ENCODE measurements at regions not wholly inside any gene's neighbourhood (a gene's known extent, or its start where the extent isn't known, plus 50 kb on each side); places are given as distances from the start of the nearest gene placed in this dataset.
"Not testable (repeated sequence)": the region's sequence is repeated elsewhere in the genome, so short reads cannot be mapped to it uniquely, and the experiment has no call there.

DNA sequence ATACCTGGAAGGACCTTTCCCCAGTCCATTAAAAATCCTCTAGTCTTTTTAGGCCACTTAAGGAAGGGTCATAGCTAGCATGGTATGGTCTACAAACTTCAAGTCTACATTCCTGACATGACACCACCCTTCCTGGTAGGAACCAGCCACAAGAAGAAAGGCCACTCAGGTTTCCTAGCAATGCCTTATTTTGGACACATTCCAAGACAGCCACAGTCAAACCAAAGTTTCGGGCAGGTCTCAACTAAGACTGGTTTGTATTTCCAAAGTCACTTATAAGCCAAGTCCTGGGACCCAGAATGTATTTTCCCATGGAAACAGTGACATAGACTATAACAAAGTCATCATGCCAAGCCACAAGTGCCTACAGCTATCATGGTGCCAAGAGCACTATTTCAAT lies 50.6 kb upstream of the SLC44A3 start:
- DNase-seq (ENCODE audit: low spot score): no peak
- no peak for FAIRE-seq

DNA sequence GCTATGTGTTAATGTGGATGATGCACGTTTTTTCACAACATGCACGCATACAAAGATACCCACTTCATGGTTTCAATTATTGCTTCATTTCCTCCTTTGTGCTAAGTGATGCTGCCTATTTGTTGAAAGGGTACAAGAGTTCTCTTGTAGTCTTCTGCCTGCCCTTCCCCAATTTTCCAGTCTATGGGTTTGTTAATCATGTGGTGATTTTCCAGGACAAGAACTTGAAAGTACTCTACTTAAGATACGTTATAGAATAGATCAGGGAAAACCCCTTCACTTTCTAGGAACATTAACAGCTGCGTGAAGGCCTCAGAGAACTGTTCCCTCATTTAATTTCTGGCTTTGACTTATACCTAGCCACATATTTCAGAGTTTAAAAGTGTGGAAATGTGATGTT lies 52.1 kb upstream of the SLC44A3 start:
- DNase-seq (ENCODE audit: low spot score) (no peak), FAIRE-seq (no peak)

DNA sequence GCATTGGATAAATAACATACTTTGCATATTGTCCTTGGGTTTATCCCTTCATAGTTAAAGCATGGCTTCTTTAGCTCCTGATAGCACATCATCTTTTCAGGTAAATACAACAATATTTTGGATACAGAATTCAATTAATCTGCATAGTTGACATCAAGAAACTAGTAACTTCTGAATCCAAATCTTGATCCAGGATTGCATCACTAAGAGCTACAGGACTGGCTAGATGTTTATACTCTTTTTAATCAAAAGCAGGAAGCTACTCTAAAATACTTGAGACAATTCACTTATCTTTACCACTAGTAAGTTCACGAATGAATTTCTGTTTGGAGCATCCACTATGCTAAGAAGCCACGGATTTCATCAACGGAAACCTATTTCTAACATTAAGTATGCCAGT lies 54.2 kb upstream of the SLC44A3 start:
- no peak for FAIRE-seq
- no peak for DNase-seq (ENCODE audit: low spot score)

DNA sequence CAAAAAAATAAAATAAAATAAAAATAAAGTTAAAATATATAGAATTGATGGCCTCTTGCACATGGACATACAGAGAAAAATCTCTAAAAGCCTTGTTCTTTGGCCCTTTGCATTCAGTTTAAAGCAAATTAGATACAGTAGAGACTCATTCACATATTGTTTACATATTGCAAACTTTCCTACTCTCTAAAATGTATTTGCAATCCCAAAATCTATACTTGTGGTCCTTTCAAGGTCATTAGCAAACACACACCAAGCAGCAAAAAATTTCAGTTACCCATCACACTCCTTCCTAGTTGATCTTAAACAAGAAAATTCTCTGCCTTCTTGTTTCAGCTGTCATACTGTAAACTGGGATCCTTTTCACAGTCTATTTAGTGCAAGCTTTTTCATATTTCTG lies 61.0 kb upstream of the SLC44A3 start:
- FAIRE-seq: no peak

DNA sequence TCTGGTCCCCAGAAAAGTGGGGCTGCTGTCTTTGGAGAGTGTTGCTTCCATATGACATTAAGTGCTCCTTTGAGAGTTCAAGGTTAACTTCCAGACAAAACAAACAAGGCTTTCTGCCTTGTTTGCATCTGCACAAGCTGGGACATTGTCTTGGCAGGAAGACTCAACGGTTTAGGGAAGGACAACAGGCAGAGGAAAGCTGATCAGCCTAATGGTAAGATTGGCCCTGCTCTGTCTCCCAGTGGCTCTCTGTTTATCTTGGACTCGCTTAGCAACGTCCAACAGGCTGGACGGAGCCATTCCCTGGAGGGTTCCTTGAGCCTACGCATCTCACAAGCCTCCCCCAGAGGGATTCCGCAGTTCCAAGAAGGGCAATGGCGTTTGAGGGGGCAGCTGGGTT lies 62.2 kb upstream of the SLC44A3 start:
- FAIRE-seq (no peak), DNase-seq (ENCODE audit: low spot score) (no peak)

More for the DNA sequence above, 61.0 kb upstream of the SLC44A3 start:
- DNase-seq (ENCODE audit: low spot score): no peak

DNA sequence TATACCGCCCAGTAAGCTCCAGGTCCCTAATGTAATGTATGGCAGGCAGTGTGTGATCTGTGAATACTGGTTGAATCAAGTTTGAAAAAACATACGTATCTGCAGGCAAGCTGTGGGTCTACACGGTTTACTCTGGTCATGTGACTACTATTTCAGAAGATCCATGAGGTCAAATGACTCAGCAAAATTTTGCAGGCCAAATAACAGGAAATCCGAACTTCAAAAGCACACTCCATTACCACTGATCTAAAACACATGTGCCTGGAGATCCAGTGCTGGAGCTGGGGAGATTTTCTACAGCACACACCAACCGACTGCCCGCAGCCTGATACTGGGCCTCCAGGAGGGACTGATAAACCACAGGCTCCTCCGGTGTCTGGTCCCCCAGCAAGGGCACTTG lies 64.5 kb upstream of the SLC44A3 start:
- DNase-seq (ENCODE audit: low spot score) (no peak), FAIRE-seq (no peak)

DNA sequence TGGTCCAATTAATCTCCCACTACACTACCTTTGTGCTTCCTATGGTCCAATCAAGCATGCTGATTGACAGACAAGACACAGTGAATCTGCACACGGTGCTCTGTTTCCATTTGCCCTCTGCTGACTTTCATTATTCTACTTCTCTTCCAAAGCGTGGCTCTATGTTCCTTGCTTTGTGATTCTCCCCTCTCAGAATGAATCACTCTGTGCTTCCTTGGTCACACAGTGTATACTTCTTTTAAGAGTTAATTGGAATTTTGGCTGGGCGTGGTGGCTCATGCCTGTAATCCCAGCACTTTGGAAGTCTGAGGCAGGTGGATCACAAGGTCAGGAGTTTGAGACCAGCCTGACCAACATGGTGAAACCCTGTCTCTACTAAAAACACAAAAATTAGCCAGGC lies 65.1 kb upstream of the SLC44A3 start:
- DNase-seq (ENCODE audit: low spot score); FAIRE-seq: not testable (repeated sequence)

DNA sequence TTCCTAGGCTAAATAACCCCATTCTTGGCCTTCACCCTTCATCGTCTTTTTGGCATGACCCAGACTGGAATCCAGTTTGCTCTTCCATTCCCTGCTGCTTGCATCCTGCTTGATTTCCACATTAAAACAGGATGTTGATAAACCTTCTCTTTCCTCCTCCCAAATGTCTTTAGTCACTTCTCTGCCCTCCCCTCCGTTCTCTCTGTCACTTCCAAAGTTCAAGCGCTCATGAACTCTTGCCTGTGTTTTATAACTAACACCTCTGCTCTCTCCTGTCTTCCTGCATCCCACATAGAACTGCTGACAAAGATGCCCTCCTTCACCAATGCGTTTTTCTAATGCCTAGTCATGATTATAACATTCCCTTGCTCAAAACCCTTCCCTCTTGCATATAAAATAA lies 65.6 kb upstream of the SLC44A3 start:
- FAIRE-seq (no peak), DNase-seq (ENCODE audit: low spot score) (no peak)

DNA sequence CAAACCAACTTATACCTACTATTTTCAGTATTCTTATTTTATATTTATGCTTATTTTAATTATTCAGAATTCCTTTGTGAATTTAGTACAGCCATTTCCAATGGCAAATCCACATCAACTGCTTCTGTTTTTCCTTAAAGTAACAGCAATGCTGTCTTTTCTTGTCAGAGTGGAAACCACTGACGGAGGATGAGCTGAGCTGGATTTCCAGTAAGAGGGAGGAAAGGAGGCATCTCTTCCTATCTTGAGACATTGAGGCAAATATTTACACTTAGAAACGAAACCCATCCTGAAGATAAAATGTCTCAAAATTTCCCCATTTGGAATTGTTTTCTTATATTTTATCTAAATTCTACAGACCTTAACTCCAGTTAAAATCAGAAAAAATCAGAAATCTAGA lies 66.1 kb upstream of the SLC44A3 start:
- DNase-seq (ENCODE audit: low spot score) (no peak), FAIRE-seq (no peak)

DNA sequence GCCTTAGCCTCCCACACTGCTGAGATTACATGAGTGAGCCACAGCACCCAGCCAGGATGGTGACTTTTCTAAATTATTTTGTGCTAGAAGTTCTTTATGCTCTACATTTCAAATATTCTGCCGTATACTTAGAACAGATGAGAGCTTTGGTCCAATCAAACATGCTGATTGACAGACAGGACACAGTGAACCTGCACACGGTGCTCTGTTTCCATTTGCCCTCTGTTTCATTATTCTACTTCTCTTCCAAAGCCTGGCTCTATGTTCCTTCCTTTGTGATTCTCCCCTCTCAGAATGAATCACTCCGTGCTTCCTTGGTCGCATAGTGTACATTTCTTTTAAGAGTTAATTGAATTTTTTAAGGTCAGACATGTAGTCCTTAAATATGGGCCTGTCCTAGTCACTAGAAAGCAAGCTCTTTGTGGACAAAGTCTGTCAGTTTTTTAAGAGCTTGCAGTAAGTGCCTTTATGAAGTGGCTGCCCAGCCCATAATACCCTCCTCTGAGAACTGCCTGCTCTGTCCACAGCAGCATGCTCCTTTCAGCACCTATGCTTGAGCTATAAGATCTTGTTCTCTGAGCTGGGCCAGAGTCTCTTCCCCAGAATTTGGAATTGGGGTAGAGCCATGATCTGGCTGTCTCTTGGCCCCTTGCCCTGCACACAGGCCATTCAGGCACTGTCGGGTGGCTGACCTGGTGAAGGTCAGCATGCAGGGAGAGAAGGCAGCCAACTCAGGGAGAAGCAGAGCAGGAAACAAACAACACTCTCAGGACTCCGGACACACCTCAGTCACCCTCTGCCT lies 66.8 kb upstream of the SLC44A3 start:
- FAIRE-seq (no peak), DNase-seq (ENCODE audit: low spot score) (no peak)

DNA sequence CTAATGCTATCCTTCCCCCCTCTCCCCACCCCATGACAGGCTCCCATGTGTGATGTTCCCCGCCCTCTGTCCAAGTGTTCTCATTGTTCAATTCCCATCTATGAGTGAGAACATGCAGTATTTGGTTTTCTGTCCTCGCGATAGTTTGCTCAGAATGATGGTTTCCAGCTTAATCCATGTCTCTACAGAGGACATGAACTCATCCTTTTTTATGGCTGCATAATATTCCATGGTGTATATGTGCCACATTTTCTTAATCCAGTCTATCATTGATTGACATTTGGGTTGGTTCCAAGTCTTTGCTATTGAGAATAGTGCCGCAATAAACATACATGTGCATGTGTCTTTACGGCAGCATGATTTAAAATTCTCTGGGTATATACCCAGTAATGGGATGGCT lies 68.7 kb upstream of the SLC44A3 start:
- not testable (repeated sequence) for DNase-seq (ENCODE audit: low spot score); FAIRE-seq

DNA sequence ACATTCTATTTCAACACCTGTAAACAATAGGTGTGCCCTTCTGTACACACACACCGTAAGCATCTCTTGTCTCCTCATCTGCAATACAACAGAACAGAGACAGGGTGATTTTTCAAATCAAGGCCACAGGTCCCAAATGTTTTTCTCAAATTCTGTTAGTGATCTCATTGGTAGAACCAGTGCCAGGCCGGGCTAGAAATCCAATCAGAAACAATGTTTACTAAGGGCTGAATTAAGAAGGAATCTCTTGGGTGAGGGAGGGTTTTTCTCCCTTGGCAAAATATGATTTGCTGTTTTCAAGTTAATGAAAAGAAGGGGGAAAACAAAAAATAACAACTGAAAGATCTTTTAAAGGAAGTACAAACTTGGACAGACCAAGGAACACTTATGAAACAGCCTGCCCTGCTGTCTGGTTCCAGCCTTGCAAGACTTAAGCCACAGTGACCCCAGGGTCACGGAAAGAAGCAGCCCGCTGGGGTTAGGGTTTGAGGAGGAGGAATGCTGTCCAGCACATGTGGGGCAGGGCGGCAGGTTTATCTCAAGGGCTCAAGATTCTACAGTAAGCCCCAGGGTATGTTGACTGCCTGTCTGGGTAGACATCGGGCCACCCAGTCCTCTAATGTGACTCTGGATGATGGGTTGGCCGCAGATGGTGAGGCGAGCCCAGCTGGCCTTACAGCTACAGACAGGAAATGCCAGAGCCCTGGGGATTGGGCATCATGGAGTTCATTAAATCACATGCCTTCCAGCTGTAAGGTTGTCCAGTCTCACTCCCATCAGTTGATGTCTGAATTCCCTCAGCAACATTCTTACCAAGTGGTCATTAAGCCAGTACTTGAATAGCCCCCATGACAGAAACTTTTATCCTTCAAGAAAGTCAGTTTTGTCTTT lies 73.3 kb upstream of the SLC44A3 start:
- FAIRE-seq: no peak
- DNase-seq (ENCODE audit: low spot score): no peak

DNA sequence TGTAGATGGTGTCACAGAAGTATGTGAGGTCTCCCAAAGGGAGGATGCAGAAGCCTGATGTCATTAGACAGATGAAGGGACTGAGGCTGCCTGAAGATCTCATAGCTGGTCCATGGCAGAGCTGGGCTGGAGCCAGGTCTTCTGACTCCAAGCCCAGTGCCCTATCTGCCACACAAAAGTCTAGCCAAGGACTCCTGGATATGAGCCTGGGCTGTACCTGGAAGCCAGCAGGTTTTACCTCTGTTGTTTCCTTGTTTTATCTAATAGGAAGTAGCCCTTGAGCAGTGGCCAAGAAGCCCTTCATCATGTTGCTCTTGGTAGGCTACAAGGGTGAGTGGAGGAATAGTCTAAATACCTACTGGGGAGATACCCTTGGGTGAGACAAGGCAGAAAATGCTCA lies 74.4 kb upstream of the SLC44A3 start:
- no peak for DNase-seq (ENCODE audit: low spot score)
- FAIRE-seq: no peak

DNA sequence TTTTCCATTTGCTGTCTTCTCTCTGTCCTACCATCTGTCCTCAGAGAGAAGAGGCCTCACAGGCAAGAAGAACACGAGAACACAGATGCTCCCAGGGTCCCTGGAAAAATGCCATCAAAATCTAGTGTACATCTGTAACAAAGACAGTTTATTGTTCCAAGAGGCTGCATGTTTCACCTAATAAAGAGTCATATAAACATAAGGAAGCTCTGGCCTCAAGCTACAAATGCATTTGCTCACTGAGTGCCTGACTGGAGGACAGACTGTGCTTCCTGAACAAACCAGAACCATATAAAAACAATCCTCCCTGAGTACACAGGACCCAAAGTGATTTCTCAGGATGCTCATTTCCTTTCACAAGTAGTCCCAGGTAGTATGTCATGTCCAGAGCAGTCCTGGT lies 76.3 kb upstream of the SLC44A3 start:
- DNase-seq (ENCODE audit: low spot score) (no peak), FAIRE-seq (no peak)

DNA sequence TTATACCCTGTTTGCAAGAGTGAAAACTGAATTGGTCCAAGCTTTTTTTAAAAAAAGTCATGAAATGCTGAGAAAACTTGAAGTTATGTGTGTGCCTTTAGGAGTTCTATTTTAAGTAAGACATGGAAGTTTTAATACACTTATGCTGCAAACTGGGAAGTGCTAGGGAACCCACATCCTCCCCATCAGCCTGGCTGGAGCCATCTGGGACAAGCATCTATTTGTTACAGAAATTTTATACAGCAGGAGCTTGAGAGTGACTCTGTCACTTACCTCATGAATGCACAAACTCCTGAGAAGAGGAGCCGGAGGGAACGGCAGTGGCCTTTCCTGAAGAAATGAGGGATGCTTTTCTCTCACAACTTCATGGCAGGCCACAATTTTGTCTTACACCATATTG lies 78.2 kb upstream of the SLC44A3 start:
- FAIRE-seq: no peak
- no peak for DNase-seq (ENCODE audit: low spot score)

DNA sequence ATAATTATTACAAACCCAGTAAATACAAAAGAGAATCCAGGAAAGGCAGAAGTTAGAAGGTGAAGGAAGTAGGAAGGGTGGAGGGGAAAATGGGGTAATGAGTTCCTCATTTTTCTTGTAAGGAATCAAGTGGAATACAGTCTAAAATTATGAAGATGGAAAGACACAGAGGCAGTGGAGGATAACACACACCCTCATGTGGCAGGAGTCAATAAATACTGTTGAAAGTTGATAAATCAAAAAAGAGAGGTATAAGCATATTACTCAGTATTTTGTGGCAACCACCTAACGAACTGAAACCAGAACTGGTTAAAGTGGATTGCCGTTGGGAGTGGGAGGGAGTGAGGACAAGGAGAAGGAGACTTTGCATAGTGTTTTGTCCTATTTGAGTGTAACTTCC lies 78.6 kb upstream of the SLC44A3 start:
- no peak for DNase-seq (ENCODE audit: low spot score)
- FAIRE-seq: no peak

DNA sequence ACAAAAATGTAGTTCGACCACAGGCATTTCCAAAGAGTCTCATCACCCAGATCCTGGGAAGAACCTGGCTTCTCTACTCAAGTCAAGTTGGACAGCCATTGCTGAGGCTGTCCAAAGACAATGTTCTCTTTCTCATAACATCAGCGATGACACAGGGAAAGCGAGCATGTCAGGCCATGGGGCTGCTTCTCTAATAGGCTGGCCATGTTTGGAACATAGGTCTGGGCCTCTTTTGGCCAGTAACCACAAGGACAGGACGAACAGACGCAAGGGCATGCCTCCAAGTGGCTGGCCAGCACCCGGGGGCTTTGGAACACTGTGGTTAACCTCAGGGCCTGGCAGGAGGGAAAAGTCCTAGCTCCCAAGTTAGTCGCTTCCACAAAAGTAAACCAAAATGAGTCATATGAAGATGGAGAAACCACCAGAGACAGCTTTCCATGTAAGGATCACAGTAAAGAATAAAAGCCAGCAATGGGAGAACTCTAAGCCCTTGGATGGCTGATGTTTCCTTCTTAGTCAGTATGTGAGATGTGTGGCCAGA lies 80.6 kb upstream of the SLC44A3 start:
- peak; percentile 77 for DNase-seq (ENCODE audit: low spot score)
- FAIRE-seq: no peak

DNA sequence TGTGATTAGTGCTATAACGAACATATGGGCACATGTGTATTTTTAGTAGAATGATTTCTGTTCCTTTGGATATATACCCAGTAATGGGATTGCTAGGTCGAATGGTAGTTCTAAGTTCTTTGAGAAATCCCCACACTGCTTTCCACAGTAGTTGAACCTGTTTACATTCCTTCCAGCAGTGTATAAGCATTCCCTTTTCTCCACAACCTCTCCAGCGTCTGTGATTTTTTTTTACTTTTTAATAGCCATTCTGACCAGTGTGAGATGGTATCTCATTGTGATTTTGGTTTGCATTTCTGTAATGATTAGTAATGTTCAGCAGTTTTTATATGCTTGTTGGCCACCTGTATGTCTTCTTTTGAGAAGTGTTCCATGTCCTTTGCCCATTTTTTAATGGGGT lies 81.8 kb upstream of the SLC44A3 start:
- DNase-seq (ENCODE audit: low spot score) (no peak), FAIRE-seq (no peak)

DNA sequence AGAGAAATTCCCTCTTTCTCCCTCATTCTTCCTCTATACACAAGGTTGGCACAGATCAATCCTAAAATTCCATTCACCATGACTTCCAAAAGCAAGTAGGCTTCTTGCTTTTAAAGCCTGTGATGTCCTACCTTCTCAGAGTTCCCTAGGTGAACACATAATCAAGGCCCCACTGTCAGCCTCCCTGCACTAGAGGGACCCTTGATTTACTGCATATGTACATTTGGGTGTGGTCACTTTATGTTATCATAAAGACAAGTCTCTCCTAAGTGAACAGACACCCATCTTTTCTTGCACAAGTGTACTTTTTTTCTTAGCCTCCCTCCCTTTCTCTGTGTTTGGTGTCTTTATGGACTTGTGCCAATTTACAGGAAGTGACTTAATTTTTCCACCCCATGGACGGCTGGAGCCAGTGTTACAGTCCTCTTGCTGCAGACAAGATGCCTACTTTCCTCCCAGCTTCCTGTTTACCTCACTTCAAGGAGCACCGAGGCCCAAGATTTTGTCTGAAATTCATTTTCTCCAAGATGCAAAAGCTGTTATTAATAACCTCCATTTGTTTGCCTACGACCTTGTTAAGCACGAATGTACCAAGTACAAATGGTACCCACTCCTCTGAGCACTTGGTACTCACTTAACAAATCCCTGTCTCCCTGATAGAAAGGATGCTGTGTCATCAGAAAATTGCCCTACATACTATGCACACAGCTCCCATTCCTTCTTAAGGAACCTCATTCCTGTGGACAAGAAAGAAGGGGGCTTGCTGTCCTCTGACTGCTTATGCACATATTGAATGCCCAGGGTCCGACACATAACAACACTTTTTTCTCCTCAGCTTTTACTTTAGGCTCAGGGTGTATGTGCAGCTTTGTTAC lies 82.8 kb upstream of the SLC44A3 start:
- FAIRE-seq (no peak), DNase-seq (ENCODE audit: low spot score) (peak; percentile 41)

DNA sequence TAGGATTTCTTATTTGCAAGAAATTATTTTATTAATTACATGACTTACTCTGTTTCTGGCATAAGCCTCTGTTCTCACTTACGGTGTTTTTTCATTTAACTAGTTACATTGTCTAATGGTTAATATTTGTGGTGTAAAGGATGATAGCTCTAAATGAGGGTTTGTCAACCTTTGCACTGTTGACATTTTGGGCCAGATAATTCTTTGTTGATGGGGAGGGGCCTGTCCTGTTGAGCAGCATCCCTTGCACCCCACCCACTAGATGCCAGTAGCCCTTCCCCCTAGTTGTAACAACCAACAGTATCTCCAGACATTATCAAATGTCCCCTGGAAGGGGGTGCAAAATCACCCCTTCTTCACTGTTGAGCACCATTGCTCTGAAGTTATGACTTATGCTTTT lies 83.6 kb upstream of the SLC44A3 start:
- FAIRE-seq: no peak

DNA sequence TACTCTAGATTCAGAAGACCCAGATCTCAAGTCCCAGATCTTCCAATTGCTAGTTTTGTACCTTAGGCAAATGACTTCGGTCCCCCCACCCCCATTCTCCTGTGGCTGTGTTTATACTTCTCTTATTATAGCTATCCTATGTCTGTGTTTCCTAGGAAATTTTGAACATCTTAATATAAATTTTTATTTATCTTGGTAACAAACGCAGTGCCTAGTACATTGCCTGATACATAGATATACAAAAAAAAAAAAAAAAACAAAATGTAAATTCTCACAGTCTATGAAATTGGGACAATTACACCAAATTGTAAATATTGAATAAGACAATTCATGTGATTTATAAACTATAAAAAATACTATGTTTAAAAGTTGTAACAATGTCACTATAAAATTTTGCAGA lies 84.1 kb upstream of the SLC44A3 start:
- no peak for FAIRE-seq
- DNase-seq (ENCODE audit: low spot score): no peak

More for the DNA sequence above, 83.6 kb upstream of the SLC44A3 start:
- DNase-seq (ENCODE audit: low spot score): no peak

Data from urothelium cell line (cell line).